OCI-LY3 (cell line): ENCODE measurements at regions not wholly inside any gene's neighbourhood (a gene's known extent, or its start where the extent isn't known, plus 50 kb on each side); places are given as distances from the start of the nearest gene placed in this dataset.

Source experiments
- EZH2phosphoT487 ChIP-seq: fragments of 200-600 bp; shearing (Covaris generic); IDR thresholded peaks from 2 replicates; pipeline ENCODE4 v1.6.1; 2018; ENCODE audit warnings: antibody characterized with exemption, mixed run types, low read depth
- TF ChIP-seq, protein P1 (sequence below): fragments of 200-600, 300-600 bp; sonication (generic); IDR thresholded peaks from 2 replicates; pipeline ENCODE4 v1.5.1; 2014; ENCODE audit warnings: antibody characterized with exemption, low read length, low read depth

DNA sequence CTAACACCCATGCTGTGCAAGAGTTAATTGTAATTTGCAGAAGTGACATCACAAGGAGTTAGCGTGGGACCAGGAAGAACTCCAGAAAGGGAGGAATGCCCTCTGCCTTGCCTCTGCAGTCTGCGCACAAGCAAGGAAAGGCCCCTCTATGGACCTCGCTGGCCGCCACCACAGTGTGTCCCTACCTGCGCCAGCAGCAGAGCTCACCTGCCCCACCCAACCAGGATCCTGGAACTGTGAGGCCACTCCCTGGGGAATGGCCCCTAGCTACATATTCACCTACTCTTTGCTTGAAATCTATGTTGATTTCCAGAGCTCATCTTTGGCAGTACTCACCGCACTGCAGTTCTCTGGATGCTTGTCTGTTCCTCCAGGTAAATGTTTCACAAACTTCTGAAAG lies 72.0 kb upstream of the MTNR1B start:
- TF ChIP-seq, protein P1, sequence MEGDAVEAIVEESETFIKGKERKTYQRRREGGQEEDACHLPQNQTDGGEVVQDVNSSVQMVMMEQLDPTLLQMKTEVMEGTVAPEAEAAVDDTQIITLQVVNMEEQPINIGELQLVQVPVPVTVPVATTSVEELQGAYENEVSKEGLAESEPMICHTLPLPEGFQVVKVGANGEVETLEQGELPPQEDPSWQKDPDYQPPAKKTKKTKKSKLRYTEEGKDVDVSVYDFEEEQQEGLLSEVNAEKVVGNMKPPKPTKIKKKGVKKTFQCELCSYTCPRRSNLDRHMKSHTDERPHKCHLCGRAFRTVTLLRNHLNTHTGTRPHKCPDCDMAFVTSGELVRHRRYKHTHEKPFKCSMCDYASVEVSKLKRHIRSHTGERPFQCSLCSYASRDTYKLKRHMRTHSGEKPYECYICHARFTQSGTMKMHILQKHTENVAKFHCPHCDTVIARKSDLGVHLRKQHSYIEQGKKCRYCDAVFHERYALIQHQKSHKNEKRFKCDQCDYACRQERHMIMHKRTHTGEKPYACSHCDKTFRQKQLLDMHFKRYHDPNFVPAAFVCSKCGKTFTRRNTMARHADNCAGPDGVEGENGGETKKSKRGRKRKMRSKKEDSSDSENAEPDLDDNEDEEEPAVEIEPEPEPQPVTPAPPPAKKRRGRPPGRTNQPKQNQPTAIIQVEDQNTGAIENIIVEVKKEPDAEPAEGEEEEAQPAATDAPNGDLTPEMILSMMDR: no peak
- TF ChIP-seq EZH2phosphoT487: no peak
